Ectodermal cell (in vitro differentiated cells): ENCODE measurements at regions not wholly inside any gene's neighbourhood (a gene's known extent, or its start where the extent isn't known, plus 50 kb on each side); places are given as distances from the start of the nearest gene placed in this dataset.

Experiments used
- H3K27ac ChIP-seq: 2 replicates; pipeline ENCODE4 v1.7.0; 2013; ENCODE audit warnings: mild to moderate bottlenecking, low read depth, low read length; ENCODE audit not compliant: insufficient read depth, poor library complexity, severe bottlenecking
- H3K27me3 ChIP-seq: 2 replicates; pipeline ENCODE4 v1.7.0; 2013; ENCODE audit warnings: mild to moderate bottlenecking, low read length; ENCODE audit not compliant: insufficient read depth, control insufficient read depth, poor library complexity, severe bottlenecking
- H3K36me3 ChIP-seq: one replicate; pipeline ENCODE4 v1.7.0; 2013; ENCODE audit warnings: low read length; ENCODE audit not compliant: control insufficient read depth, insufficient read depth
- H3K4me1 ChIP-seq: one replicate; pipeline ENCODE4 v1.7.0; 2013; ENCODE audit warnings: low read length; ENCODE audit not compliant: control insufficient read depth, insufficient read depth
- H3K4me3 ChIP-seq: 2 replicates; pipeline ENCODE4 v1.7.0; 2013; ENCODE audit warnings: low read depth, low read length, control low read depth; ENCODE audit not compliant: insufficient read depth
- H3K9me3 ChIP-seq: 2 replicates; pipeline ENCODE4 v1.7.0; 2013; ENCODE audit warnings: mild to moderate bottlenecking, low read length, moderate library complexity; ENCODE audit not compliant: control insufficient read depth
- WGBS, 2 experiments: methylation state at CpG; one replicate each; pipeline ENCODE4 v1.1.7; 2013; ENCODE audit warnings: missing lambda C conversion rate in 2 of 2; 5-methylcytosine and 5-hydroxymethylcytosine counted together

DNA sequence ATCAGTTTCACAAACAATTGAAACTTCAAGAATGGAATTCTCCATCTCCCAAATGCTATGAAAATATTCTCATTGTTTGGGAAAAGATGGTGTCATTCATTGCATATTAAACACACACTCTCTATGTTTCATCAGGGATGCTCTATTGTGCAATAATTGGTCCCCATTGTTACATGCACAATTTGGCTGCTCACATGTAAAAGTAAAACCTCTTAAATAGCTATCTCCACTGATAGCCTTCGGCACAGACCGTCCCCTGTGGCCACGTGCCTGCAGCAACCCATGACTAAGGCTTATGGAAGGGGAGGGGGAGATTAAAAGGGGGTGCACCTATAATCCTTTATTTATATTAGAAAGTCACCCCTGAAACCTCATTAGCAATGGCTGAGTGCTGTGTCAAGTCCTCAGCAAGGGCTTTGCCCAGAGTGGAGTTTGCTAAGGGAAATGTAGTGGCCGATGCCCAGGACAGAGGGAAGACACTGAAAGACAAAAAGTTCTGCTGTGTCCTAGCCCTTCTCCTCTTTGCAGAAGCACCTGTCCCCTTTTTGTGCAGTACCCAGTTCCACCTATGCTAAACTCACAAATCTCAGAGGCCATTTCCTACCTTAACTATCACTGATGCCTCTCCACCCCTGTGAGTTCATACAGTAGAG, 309.6 kb upstream of the ESRRG start:
- Histone ChIP-seq H3K4me3 (no peak overlapping the region), H3K36me3 (no peaks in the 10 kb centered on the region), H3K27ac (no peak overlapping the region), H3K9me3 (no peaks in the 10 kb centered on the region), H3K27me3 (no peaks in the 10 kb centered on the region), H3K4me1 (no peaks in the 10 kb centered on the region)
- 98 to 99% methylated on average over 2 to 3 of the region's 4 CpGs for WGBS, 2 experiments

DNA sequence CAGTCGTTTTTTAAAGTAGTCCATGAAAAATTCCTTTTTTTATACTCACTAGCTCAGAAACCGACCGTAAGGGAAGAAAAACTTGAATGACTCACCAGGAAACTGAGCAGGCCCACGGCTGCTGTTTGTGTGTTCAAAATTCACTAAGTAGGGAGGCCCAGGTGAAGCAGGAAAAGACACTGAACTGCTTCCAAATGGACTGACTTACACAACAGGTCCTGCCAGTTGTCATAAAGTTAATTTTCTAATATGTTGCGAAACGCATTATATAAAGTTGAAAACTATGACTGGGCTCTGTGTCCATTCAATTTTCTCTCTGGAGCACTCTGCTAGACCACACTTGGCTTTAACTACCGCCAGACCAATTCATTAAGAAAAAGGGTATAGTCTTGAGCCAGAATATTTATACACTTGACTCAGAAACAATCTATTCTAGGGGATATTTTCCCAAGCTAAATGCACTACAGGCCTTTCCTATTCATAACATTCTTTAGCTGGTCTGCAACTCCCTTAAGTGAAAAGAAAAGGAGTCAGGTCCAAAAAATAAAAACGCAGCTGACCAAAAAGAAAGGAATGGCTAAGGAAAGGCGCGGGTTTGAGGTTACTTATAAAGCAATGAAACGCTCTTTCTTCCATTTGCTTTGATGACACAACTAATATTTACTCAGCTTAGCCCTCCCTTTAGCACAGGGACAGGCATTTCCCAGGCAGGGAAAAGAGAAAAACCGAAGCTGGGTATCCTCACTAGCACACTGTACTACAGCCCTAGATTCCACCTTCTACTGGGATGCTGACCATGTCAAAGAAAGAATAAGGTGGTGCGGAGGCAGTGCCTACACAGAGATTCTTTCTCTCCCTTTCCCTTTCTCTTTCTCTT, 306.3 kb upstream of the ESRRG start:
- Histone ChIP-seq H3K36me3 (no peaks in the 10 kb centered on the region), H3K27me3 (no peaks in the 10 kb centered on the region), H3K4me3 (no peak overlapping the region), H3K4me1 (no peaks in the 10 kb centered on the region), H3K27ac (no peak overlapping the region), H3K9me3 (no peaks in the 10 kb centered on the region)
- WGBS, 2 experiments: 87 to 89% methylated on average over 13 of the region's 13 CpGs

DNA sequence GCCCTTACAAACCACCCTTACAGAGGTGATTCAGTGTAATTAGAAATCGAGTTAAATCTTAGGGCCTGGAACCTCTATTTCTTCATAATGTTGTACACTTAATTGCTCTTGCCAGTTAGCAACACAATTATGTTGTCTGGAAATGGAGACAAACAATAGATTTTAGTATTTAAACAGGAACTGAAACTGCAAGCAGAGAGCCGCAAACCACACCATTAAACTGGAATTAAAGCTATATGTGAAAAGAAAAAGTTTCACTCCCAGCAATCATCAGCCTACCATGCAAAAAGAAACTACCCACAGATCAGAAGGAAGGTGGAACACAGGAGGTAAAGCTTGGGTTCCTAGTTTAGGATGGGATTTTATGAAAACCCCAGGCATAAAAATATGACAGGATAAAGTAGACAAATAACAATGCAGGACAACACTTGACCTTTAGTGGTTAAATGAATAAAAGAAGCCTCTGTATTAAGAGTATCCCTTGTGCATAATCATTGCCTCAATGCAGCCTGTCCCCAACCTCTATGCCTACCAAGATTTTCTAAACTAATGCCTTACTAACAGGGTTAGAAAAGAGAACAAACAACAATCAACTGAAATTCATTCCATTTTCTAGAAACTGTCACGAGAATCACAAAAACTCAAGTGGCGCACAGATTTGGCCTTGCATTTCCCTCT, 304.3 kb upstream of the ESRRG start:
- Histone ChIP-seq H3K27ac (no peak overlapping the region), H3K4me3 (no peak overlapping the region)
- WGBS, 2 experiments: 91 to 94% methylated on average over 3 to 4 of the region's 4 CpGs

DNA sequence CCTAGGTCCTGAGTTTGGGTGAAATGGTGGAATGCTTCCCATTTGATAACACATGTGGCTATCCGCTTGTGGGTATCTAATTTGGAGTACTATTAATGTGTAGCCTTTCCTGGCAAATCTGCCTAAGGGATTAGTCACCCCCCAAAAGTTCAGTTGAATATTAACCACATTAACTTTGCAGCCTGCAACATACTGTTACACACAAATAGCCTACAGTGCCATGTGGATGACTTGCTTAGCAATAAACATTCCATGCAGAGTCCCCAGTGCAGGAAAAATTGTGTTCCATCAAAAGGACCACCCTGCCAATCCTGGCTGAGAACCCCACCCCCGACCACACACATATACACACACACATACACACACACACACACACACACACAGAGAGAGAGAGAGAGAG, 303.3 kb upstream of the ESRRG start:
- H3K4me1 ChIP-seq: no peaks in the 10 kb centered on the region
- 96 to 100% methylated on average over 1 of the region's 2 CpGs for WGBS, 2 experiments
- H3K9me3 ChIP-seq: no peaks in the 10 kb centered on the region
- no peak overlapping the region for H3K27ac ChIP-seq
- H3K27me3 ChIP-seq: no peaks in the 10 kb centered on the region
- no peaks in the 10 kb centered on the region for H3K36me3 ChIP-seq
- no peak overlapping the region for H3K4me3 ChIP-seq

More for the DNA sequence above, 304.3 kb upstream of the ESRRG start:
- no peaks in the 10 kb centered on the region for H3K9me3 ChIP-seq
- H3K36me3 ChIP-seq: no peaks in the 10 kb centered on the region
- H3K27me3 ChIP-seq: no peaks in the 10 kb centered on the region
- H3K4me1 ChIP-seq: no peaks in the 10 kb centered on the region

DNA sequence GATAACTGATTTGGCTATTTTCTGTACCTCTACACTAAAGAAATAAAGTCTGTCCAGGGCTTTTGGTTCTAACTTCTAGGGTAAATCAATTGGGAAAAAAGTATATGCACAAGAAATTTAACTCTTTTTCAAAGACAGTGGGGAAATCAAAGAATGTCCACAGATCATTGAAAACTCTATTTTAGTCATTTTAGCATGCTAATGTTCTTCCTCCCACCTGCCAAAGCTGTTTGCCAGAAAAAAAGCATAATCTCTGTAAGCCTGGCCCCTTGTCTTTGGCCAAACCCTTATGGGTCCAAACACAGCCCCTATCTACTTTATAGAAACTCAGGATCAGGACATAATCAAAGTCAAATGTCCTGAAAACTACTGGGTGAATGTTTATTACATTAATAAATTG, 302.2 kb upstream of the ESRRG start:
- no peaks in the 10 kb centered on the region for H3K36me3 ChIP-seq
- H3K4me3 ChIP-seq: no peak overlapping the region
- no peak overlapping the region for H3K27ac ChIP-seq
- no peaks in the 10 kb centered on the region for H3K9me3 ChIP-seq
- H3K27me3 ChIP-seq: no peaks in the 10 kb centered on the region
- H3K4me1 ChIP-seq: no peaks in the 10 kb centered on the region

DNA sequence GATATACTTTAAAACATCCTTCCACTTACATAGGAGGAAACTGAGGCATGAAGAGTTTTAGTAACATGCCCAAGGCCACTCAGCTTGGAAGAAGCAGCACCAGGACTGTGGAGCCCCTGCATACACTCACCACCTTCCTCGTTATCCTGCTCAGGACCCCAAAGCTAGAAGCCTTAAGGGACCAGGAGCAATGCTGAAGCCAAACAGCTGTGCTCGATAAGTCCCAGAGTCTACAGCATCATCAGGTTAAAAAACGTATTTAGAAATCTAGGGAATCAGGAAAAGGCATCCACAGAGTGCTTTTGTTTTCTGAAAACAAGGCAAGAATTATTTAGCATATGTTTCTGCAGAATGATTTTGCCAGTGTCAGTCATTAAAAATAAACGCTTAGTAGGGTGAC, 301.7 kb upstream of the ESRRG start:
- WGBS, 2 experiments: 86 to 93% methylated on average over 4 of the region's 4 CpGs

DNA sequence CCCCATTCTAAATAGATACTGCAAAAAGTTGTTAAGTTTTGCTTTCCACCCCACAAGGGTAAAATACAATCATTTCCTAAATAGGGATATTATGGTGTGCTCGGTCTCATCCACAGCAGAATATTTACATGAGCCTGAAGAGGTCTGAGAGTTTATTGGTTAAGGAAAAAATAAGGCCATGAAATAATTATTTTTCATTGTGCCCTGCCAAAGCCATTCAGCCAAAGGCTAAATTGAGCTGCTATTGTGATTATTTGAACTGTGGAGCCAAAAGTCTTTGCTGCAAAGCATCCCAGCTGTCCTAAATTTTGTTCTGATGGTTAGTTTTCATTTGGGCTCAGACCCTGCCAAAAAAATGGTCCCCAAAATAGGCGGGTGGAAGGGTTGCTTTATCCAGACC, 298.7 kb upstream of the ESRRG start:
- Histone ChIP-seq H3K27me3 (no peaks in the 10 kb centered on the region), H3K4me1 (no peaks in the 10 kb centered on the region), H3K27ac (no peak overlapping the region), H3K9me3 (no peaks in the 10 kb centered on the region), H3K36me3 (no peaks in the 10 kb centered on the region), H3K4me3 (no peak overlapping the region)
- 95 to 96% methylated on average over 2 of the region's 2 CpGs for WGBS, 2 experiments

More for the DNA sequence above, 301.7 kb upstream of the ESRRG start:
- no peaks in the 10 kb centered on the region for H3K9me3 ChIP-seq
- H3K27ac ChIP-seq: no peak overlapping the region
- H3K27me3 ChIP-seq: no peaks in the 10 kb centered on the region
- no peaks in the 10 kb centered on the region for H3K4me1 ChIP-seq
- H3K4me3 ChIP-seq: no peak overlapping the region
- no peaks in the 10 kb centered on the region for H3K36me3 ChIP-seq

DNA sequence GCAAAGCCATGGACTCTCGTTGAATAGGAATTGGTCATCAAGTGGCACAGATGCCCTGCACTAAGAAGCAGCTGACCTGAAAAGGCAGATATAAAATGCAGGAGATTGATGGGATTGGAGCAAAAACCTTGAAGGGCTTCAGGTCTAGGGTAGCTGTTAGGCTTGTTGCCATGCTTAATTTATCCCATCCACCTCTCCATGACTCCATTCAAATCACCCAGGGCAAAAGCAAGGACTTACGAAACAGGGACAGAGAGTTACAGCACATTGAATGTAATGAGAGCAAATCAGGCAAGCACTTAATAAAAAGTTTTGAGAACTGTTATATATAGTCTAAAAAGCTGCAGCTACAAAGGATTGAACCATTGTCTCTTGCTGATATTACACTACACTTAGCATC, 298.2 kb upstream of the ESRRG start:
- Histone ChIP-seq H3K36me3 (no peaks in the 10 kb centered on the region), H3K4me1 (no peaks in the 10 kb centered on the region), H3K9me3 (no peaks in the 10 kb centered on the region), H3K4me3 (no peak overlapping the region), H3K27me3 (no peaks in the 10 kb centered on the region), H3K27ac (no peak overlapping the region)
- WGBS, 2 experiments: 35 to 72% methylated on average over 1 to 2 of the region's 2 CpGs

DNA sequence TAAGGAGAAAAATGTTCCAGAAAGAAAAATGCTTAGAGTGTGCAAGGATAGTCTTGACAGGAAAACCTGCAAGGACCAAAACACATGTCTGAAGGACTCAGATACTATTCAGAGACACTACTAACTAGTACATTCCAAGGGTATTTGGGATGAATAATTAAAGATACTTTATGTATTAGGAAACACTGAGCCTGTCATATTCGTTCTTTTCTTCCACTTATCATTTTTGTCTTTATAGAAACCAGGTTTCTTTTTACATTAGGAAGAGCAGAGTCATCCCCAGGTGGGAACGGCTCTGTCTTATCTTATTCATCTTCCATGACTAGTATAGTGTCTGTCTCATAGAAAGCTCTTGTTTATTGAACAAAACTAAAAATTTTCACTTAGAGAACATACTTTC, 296.2 kb upstream of the ESRRG start:
- Histone ChIP-seq H3K4me3 (no peak overlapping the region), H3K27ac (no peak overlapping the region), H3K36me3 (no peaks in the 10 kb centered on the region), H3K4me1 (no peaks in the 10 kb centered on the region), H3K9me3 (no peaks in the 10 kb centered on the region), H3K27me3 (no peaks in the 10 kb centered on the region)
- 94% methylated on average over 2 of the region's 2 CpGs; no CpG with 5 or more reads in 1 of the 2 experiments for WGBS, 2 experiments

DNA sequence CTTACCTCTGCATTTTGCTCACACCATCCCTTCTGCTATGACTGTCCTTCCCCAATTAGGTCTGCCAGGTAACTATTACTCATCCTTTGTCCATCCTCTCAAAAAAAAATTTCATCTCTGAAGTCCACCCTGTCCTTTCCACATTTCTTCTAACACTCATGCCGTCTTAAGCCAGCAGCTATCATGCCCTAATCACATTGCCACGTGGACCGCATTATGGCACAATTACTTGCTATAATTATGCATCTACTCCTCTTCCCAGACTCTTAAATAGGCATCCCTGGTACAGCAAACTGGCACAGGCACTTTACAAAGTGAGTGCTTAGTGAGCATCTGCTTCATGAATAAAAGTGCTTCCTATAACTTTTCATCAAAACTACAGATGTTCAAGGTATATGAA, 295.4 kb upstream of the ESRRG start:
- WGBS, 2 experiments: 85 to 87% methylated on average over 3 of the region's 3 CpGs
- no peaks in the 10 kb centered on the region for H3K4me1 ChIP-seq
- no peaks in the 10 kb centered on the region for H3K36me3 ChIP-seq
- no peak overlapping the region for H3K4me3 ChIP-seq
- H3K27ac ChIP-seq: no peak overlapping the region
- no peaks in the 10 kb centered on the region for H3K27me3 ChIP-seq
- no peaks in the 10 kb centered on the region for H3K9me3 ChIP-seq
